Fibroblast of lung (primary cell): ENCODE measurements at regions not wholly inside any gene's neighbourhood (a gene's known extent, or its start where the extent isn't known, plus 50 kb on each side); places are given as distances from the start of the nearest gene placed in this dataset.

ENCODE experiments used
- CTCF ChIP-seq, 2 donors: IDR thresholded peaks in 1 of 2; conservative IDR thresholded peaks in 1 of 2; 1 replicate in 1 of 2; 2 replicates in 1 of 2; pipeline ENCODE4 v1.5.1; 2011 to 2012; ENCODE audit warnings: low read length in 2 of 2, control low read depth in 1 of 2, inconsistent platforms in 1 of 2, low read depth in 1 of 2, mild to moderate bottlenecking in 1 of 2
- EZH2 ChIP-seq: IDR thresholded peaks from 2 replicates; pipeline ENCODE4 v1.5.1; 2012; ENCODE audit warnings: low read length, control low read depth, mild to moderate bottlenecking; ENCODE audit errors: missing control alignments

DNA sequence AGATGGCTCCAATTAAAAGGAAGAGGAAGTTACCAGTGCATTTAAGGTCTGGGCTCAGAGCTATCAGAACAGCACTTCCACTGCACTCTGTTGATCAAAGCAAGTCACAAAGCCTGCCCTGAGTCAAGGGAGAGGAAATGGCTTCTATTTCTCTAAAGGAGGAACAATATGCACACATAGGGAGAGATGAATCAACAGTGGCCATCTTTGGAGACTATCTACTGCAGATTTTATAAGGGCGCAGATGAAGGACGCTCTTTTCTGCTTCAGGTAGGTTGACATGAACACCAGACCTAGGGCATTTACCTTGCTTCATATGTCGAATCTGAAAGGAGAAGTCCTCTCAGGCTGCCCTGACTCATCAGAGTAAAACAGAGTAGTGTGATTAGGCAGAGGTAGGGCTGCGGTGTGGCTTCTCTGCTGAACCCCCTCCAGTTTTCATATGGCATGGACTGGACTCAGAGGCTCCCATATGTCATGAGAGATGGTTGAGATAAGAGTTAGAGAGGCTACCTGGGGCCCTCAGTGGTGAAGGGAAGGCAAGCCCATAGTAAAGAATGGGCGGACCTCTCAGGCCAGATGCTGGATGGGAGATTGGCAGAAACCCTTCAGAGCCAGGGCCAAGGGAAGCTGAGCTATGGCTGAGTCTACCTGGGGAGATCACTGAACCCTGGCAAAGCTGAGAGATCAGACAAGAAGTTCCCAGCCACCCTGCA, 84.4 kb downstream of the ARF6 start:
- TF ChIP-seq CTCF (conservative IDR thresholded peaks at IDR 0.05 in 1 of 2, IDR thresholded peaks at IDR 0.05 in 1 of 2; ENCODE audit: low read depth in 1 of 2, low read length in 2 of 2) = no peak
- no peak for TF ChIP-seq EZH2
